Astrocyte of the cerebellum (primary cell): ENCODE measurements at regions not wholly inside any gene's neighbourhood (a gene's known extent, or its start where the extent isn't known, plus 50 kb on each side); places are given as distances from the start of the nearest gene placed in this dataset.
"Not testable (repeated sequence)": the region's sequence is repeated elsewhere in the genome, so short reads cannot be mapped to it uniquely, and the experiment has no call there.

Experiments used
- DNase-seq: peaks from one replicate; pipeline ENCODE4 v3.0.0-alpha.2; 2011; ENCODE audit warnings: low read depth
- H3K4me3 ChIP-seq: 2 replicates; pipeline ENCODE4 v1.5.1; 2011; ENCODE audit warnings: mild to moderate bottlenecking, low read depth, low read length, moderate library complexity
- CTCF ChIP-seq: IDR thresholded peaks from 2 replicates; pipeline ENCODE4 v1.5.1; 2012; ENCODE audit warnings: low read length, low read depth, moderate library complexity, mild to moderate bottlenecking; ENCODE audit errors: missing control alignments
- in situ Hi-C: cut with HindIII; loops from 2 replicates; pipeline ENCODE4 v1.10.0; 2017; ENCODE audit warnings: low sequenced_read_pairs

DNA sequence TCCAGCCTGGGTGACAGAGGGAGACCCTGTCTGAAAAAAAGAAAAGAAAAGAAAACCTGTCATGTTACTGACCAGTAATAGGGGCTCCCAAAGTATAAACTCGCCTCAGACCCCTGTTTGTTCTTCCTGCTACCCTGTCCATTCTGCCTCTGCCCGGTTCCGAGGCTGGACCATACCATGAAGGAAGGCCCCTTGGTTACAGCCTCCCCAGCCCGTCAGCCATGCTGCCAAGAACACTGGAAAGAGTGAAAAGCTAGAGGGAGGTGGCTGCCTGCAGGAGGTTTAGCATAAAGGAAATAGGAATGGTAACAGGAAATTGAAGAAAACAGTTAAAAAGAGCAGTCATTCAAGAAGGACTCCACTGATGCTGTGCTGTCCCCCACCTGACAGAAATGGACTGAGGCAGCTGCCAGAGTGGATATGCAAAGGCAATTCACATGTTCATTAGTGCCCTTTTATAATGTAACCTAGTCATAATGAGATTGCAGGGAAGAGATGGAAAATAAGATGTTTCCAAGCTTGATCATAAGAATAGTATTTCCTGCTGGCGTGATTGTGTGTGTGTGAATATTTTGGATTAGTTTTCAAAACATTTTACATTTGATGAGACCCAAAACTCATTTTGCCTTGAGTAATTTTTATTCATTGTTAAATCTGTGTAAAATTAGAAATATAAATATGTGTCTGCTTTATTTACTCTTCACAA, 102.6 kb downstream of the GOSR1 start:
- no peak for DNase-seq
- TF ChIP-seq CTCF = no peak
- no peak overlapping the region for H3K4me3 ChIP-seq
- in situ Hi-C loops = no loop called here

DNA sequence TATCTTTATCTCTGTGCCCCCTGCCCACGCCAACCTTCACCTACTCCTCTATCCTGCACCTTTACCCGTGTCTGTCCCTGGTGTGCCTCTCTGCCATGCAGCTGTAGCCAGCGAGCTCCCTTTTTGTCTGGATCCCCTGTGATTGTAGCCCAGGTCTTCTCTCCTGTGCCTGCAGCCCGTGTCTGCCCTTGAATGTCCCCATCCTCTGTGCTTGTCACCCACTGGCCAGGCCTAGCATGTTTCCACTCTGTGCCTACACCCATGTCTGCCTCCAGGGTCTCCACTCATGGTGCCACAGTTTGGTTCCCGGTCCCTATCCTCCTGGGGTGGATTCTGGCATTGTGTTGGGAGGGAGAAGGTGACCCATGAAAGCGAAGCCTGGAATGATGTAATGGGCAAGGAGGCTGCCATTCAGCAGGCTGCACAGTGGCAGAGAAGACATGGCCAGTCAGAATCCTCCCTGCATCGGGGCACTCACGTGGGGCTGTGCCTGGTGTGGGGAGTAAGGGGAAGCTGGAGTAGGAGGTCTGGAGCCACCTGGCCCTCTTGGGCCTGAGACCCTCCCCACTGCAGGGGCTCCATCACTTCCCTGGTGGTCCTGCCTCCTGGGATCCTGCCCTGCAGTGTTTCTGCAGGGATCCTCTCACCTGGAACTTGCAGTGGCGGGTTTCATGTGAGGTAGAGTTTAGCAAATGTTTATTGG, 101.0 kb downstream of the GOSR1 start:
- DNase-seq, H3K4me3 ChIP-seq, in situ Hi-C loops: not testable (repeated sequence)
